BLaER1 treated with 17β-estradiol and CSF1 and Interleukin-3, amounts not matched to agents 10 nM and 100 nM (cell line): ENCODE measurements at regions not wholly inside any gene's neighbourhood (a gene's known extent, or its start where the extent isn't known, plus 50 kb on each side); places are given as distances from the start of the nearest gene placed in this dataset.

Experiments
- H3K27ac ChIP-seq, 11 experiments: shearing (Covaris generic); formaldehyde crosslinking; 2 replicates each; pipeline ENCODE4 v1.8.1; 2022
- H3K27me3 ChIP-seq, 11 experiments: shearing (Covaris generic); formaldehyde crosslinking; 2 replicates each; pipeline ENCODE4 v1.8.1; 2022
- H3K36me3 ChIP-seq, 11 experiments: shearing (Covaris generic); formaldehyde crosslinking; 2 replicates each; pipeline ENCODE4 v1.8.1; 2022
- H3K4me1 ChIP-seq, 10 experiments: shearing (Covaris generic); formaldehyde crosslinking; 2 replicates each; pipeline ENCODE4 v1.8.1; 2022
- H3K4me2 ChIP-seq, 11 experiments: shearing (Covaris generic); formaldehyde crosslinking; 2 replicates each; pipeline ENCODE4 v1.8.1; 2022
- H3K4me3 ChIP-seq, 10 experiments: shearing (Covaris generic); formaldehyde crosslinking; 2 replicates each; pipeline ENCODE4 v1.8.1; 2022
- H3K9ac ChIP-seq, 11 experiments: shearing (Covaris generic); formaldehyde crosslinking; 2 replicates each; pipeline ENCODE4 v1.8.1; 2022
- H3K9me3 ChIP-seq, 11 experiments: shearing (Covaris generic); formaldehyde crosslinking; replicated peaks in 1 of 11; 2 replicates each; pipeline ENCODE4 v1.8.1; 2022
- H4K20me1 ChIP-seq, 11 experiments: shearing (Covaris generic); formaldehyde crosslinking; 2 replicates each; pipeline ENCODE4 v1.8.1; 2022
- Cebpa-rat ChIP-seq, 11 experiments: shearing (Covaris generic); IDR thresholded peaks; 2 replicates each; pipeline ENCODE4 v1.8.1; 2022

DNA sequence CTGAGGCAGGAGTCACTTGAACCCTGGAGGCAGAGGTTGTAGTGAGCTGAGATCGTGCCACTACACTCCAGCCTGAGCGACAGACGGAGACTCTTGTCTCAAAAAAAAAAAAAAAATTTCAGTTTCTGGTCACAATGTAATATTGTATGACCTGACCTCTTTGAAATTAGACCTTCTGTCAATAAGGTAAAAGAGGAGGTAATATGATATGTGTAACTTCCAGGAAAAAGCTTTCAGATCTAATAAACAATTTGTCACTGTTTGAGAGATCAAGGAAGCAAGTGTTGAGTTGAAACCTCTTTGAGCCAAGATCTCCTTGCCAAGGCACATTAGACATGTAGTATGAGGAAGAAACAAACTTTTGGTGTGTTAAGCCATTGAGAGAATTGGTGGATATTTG is 101.7 kb upstream of the ATF7IP start:
- no peaks in the 10 kb centered on the region for H4K20me1 ChIP-seq
- H3K9me3 ChIP-seq, result peaks cover 29 to 85% (median 38%) of the 10 kb centered on the region in 11 experiments; a peak in 21 of 22 replicates
- no peak overlapping the region for H3K4me2 ChIP-seq
- no peak overlapping the region for H3K9ac ChIP-seq
- peaks cover 11 to 58% (median 28%) of the 10 kb centered on the region in 10 experiments; a peak in 19 of 20 replicates for H3K4me1 ChIP-seq
- H3K36me3 ChIP-seq, result peaks cover 0 to 10% (median 0%) of the 10 kb centered on the region in 11 experiments; a peak in 3 of 22 replicates
- no peak overlapping the region for H3K4me3 ChIP-seq
- no peaks in the 10 kb centered on the region for H3K27me3 ChIP-seq
- TF ChIP-seq Cebpa-rat (IDR thresholded peaks at IDR 0.05), result no peak
- H3K27ac ChIP-seq, result peak overlapping the region in 1 of 11 experiments; percentile 2; a peak in 1 of 22 replicates

DNA sequence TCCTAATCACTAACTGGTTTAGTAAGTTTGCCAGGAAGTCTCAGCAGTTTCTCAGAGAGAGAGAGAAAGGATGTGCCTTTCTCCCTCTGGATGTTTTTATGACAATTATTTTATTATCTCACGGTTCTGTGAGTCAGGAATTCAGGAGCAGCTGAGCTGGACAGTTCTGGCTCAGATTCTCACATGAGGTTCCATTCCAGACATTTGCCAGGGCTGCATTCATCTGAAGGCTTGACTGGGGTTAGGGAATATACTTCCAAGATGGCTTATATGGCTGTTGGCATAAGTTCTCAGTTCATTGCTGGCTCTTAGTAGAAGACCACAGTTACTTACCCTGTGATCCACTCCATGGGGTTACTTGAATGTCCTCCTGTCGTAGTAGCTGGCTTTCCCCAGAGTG is 101.2 kb upstream of the ATF7IP start:
- Histone ChIP-seq H3K4me1 (peaks cover 10 to 54% (median 23%) of the 10 kb centered on the region in 10 experiments; a peak in 18 of 20 replicates), H3K9me3 (peaks cover 24 to 79% (median 33%) of the 10 kb centered on the region in 11 experiments; a peak in 21 of 22 replicates), H3K36me3 (peaks cover 0 to 10% (median 0%) of the 10 kb centered on the region in 11 experiments; a peak in 2 of 22 replicates), H3K9ac (no peak overlapping the region), H3K4me3 (no peak overlapping the region), H3K4me2 (no peak overlapping the region; a peak in 1 of 22 replicates), H4K20me1 (no peaks in the 10 kb centered on the region), H3K27me3 (no peaks in the 10 kb centered on the region), H3K27ac (peak overlapping the region in 4 of 11 experiments; percentile 2 to 21 (median 10); a peak in 5 of 22 replicates)
- no peak for TF ChIP-seq Cebpa-rat (IDR thresholded peaks at IDR 0.05)

- Histone ChIP-seq H3K27ac (peak overlapping the region in 4 of 11 experiments; percentile 2 to 21 (median 10); a peak in 4 of 22 replicates), H4K20me1 (no peaks in the 10 kb centered on the region), H3K4me1 (peaks cover 9 to 54% (median 21%) of the 10 kb centered on the region in 10 experiments; a peak in 18 of 20 replicates), H3K9ac (no peak overlapping the region), H3K27me3 (no peaks in the 10 kb centered on the region), H3K4me3 (no peak overlapping the region), H3K36me3 (peaks cover 0 to 7% (median 0%) of the 10 kb centered on the region in 11 experiments; a peak in 1 of 22 replicates), H3K4me2 (peak overlapping the region in 2 of 11 experiments; percentile 16 to 36; a peak in 4 of 22 replicates), H3K9me3 (peaks cover 19 to 78% (median 28%) of the 10 kb centered on the region in 11 experiments; a peak in 21 of 22 replicates)
- no peak for TF ChIP-seq Cebpa-rat (IDR thresholded peaks at IDR 0.05)
Measured at GRCh38 chr12:14264778-14265177, 100.7 kb upstream of the ATF7IP start.

- no peak overlapping the region for H3K4me3 ChIP-seq
- no peaks in the 10 kb centered on the region for H4K20me1 ChIP-seq
- TF ChIP-seq Cebpa-rat (IDR thresholded peaks at IDR 0.05), result no peak
- H3K9ac ChIP-seq, result no peak overlapping the region
- H3K27ac ChIP-seq, result peak overlapping the region in 2 of 11 experiments; percentile 11 to 27; a peak in 3 of 22 replicates
- H3K36me3 ChIP-seq, result no peaks in the 10 kb centered on the region
- H3K9me3 ChIP-seq, result peaks cover 13 to 78% (median 41%) of the 10 kb centered on the region in 11 experiments; a peak in 20 of 22 replicates
- H3K27me3 ChIP-seq, result no peaks in the 10 kb centered on the region
- peaks cover 0 to 38% (median 7%) of the 10 kb centered on the region in 10 experiments; a peak in 15 of 20 replicates for H3K4me1 ChIP-seq
- peak overlapping the region in 2 of 11 experiments; percentile 10 to 29; a peak in 1 of 22 replicates for H3K4me2 ChIP-seq
Measured at GRCh38 chr12:14268120-14268515, 97.4 kb upstream of the ATF7IP start.

DNA sequence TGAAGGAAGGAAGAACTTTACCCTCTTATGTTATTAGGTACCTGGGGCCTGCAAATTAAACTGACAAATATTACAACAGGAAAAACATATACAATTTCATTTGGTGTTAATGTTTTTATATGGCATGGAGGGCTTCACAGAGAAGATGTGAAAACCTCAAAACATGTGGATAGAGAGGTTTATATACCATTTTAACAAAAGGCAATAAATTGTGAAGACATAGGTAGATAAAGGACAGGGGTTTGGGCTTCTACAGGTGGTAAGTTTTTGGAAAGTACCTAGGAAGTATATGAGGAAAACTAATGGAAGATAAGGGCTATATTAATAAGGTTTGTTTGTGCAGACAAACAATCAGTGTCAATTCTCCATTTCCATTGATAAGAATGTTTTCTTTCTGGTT is 95.1 kb upstream of the ATF7IP start:
- peaks cover 0 to 51% (median 18%) of the 10 kb centered on the region in 10 experiments; a peak in 16 of 20 replicates for H3K4me1 ChIP-seq
- H3K36me3 ChIP-seq, result peaks cover 0 to 8% (median 0%) of the 10 kb centered on the region in 11 experiments; a peak in 2 of 22 replicates
- no peak overlapping the region for H3K4me3 ChIP-seq
- TF ChIP-seq Cebpa-rat (IDR thresholded peaks at IDR 0.05), result no peak
- H4K20me1 ChIP-seq, result no peaks in the 10 kb centered on the region
- peaks cover 20 to 81% (median 53%) of the 10 kb centered on the region in 11 experiments; a peak in 21 of 22 replicates for H3K9me3 ChIP-seq
- H3K4me2 ChIP-seq, result no peak overlapping the region
- no peak overlapping the region for H3K27ac ChIP-seq
- no peaks in the 10 kb centered on the region for H3K27me3 ChIP-seq
- no peak overlapping the region for H3K9ac ChIP-seq

DNA sequence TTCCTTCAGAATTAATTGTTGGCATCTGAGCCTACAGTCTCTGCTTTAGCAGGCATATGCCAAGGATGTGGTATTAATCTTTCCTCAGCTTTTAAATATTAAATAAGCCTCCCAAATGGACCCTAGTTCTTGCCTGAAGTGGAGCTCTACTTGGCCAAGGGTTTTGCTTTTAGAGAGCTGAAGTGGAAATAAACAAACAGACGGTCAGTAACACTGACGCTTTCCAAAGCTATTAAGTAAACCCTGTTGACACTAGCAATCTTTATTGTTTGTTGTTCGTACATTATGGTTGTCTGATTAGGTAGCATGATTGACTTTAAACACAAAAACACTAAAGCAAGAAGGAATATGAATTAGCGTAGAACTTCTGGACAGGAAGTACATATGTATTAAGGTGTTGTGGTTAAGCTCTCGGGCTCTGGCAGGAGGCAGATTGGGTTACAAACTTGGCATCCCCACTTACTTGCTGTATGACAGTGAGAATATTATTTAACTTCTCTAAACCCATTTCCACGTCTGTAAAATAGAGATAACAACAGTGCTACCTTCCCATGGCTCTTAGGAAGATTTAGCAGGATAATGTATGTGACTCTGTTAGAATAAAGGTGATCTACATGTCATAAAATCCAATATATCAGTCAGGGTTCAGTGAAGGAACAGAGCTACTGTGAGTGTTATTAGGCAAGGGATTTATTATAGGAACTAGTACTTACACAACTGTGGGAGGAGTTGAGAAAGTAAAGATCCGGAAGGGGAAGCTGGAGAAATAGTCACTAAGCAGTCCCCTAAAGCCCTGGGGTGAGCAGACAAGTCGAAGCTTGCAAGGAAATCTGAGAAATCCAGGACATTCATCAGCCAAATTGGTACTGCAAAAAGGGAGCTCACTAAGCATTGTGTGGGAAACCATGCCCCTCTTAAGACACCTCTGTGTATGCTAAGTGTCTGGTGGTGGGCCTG is 92.2 kb upstream of the ATF7IP start:
- Histone ChIP-seq H3K27ac (peak overlapping the region; percentile 21 to 83 (median 68); a peak in 20 of 22 replicates), H3K9me3 (peaks cover 23 to 79% (median 48%) of the 10 kb centered on the region in 11 experiments; a peak in 21 of 22 replicates), H3K9ac (peak overlapping the region in 8 of 11 experiments; percentile 5 to 61 (median 29); a peak in 9 of 22 replicates), H3K4me2 (peak overlapping the region in 10 of 11 experiments; percentile 10 to 77 (median 48); a peak in 17 of 22 replicates), H3K36me3 (peaks cover 0 to 11% (median 0%) of the 10 kb centered on the region in 11 experiments; a peak in 3 of 22 replicates), H3K4me3 (peak overlapping the region in 4 of 10 experiments; percentile 5 to 19 (median 8); a peak in 2 of 20 replicates), H3K27me3 (no peaks in the 10 kb centered on the region), H4K20me1 (no peaks in the 10 kb centered on the region), H3K4me1 (peaks cover 0 to 53% (median 30%) of the 10 kb centered on the region in 10 experiments; a peak in 16 of 20 replicates)
- peak in 7 of 11 experiments; percentile 33 to 84 (median 72); a peak in 8 of 22 replicates for TF ChIP-seq Cebpa-rat (IDR thresholded peaks at IDR 0.05)

GRCh38 chr12:14273913-14274311 is 91.6 kb upstream of the ATF7IP start:
- H4K20me1 ChIP-seq, result no peaks in the 10 kb centered on the region
- H3K27me3 ChIP-seq, result no peaks in the 10 kb centered on the region
- H3K9me3 ChIP-seq, result peaks cover 23 to 85% (median 53%) of the 10 kb centered on the region in 11 experiments; a peak in 21 of 22 replicates
- H3K4me2 ChIP-seq, result peak overlapping the region in 10 of 11 experiments; percentile 10 to 77 (median 48); a peak in 17 of 22 replicates
- H3K4me3 ChIP-seq, result peak overlapping the region in 4 of 10 experiments; percentile 5 to 19 (median 8); a peak in 2 of 20 replicates
- H3K9ac ChIP-seq, result peak overlapping the region in 7 of 11 experiments; percentile 5 to 61 (median 30); a peak in 8 of 22 replicates
- peaks cover 0 to 11% (median 0%) of the 10 kb centered on the region in 11 experiments; a peak in 3 of 22 replicates for H3K36me3 ChIP-seq
- H3K4me1 ChIP-seq, result peaks cover 0 to 53% (median 30%) of the 10 kb centered on the region in 10 experiments; a peak in 16 of 20 replicates
- TF ChIP-seq Cebpa-rat (IDR thresholded peaks at IDR 0.05), result no peak; a peak in 1 of 22 replicates
- H3K27ac ChIP-seq, result peak overlapping the region; percentile 21 to 83 (median 68); a peak in 20 of 22 replicates

GRCh38 chr12:14275111-14275510 is 90.4 kb upstream of the ATF7IP start:
- peak overlapping the region in 9 of 11 experiments; percentile 60 to 87 (median 72); a peak in 18 of 22 replicates for H3K27ac ChIP-seq
- peak overlapping the region in 3 of 10 experiments; percentile 3 to 37 (median 37); a peak in 3 of 20 replicates for H3K4me3 ChIP-seq
- TF ChIP-seq Cebpa-rat (IDR thresholded peaks at IDR 0.05), result no peak
- H3K4me2 ChIP-seq, result peak overlapping the region in 5 of 11 experiments; percentile 18 to 68 (median 50); a peak in 8 of 22 replicates
- no peaks in the 10 kb centered on the region for H4K20me1 ChIP-seq
- peaks cover 0 to 11% (median 0%) of the 10 kb centered on the region in 11 experiments; a peak in 3 of 22 replicates for H3K36me3 ChIP-seq
- H3K4me1 ChIP-seq, result peaks cover 0 to 44% (median 30%) of the 10 kb centered on the region in 10 experiments; a peak in 16 of 20 replicates
- no peaks in the 10 kb centered on the region for H3K27me3 ChIP-seq
- H3K9ac ChIP-seq, result 0 out of 22 replicates have a peak overlapping the region, but pooled peaks of 1 of the 11 experiments have one; percentile 11
- H3K9me3 ChIP-seq, result peaks cover 27 to 90% (median 60%) of the 10 kb centered on the region in 11 experiments
